ENCODE measurements at regions not wholly inside any gene's neighbourhood (a gene's known extent, or its start where the extent isn't known, plus 50 kb on each side); places are given as distances from the start of the nearest gene placed in this dataset.

- WGBS = 64% methylated on average over 2 of the region's 2 CpGs
- H3K9me3 ChIP-seq (ENCODE audit: control insufficient read depth, low read length) = peaks cover 3% of the 10 kb centered on the region
- intact Hi-C loops (cut with DNase I) = no loop called here
- H3K27me3 ChIP-seq (ENCODE audit: control insufficient read depth, insufficient read depth) = no peaks in the 10 kb centered on the region
- no peak overlapping the region for H3K4me3 ChIP-seq (ENCODE audit: low read length)
- ATAC-seq (no peak), DNase-seq (no peak)
- no peaks in the 10 kb centered on the region for H3K4me1 ChIP-seq (ENCODE audit: control insufficient read depth, insufficient read depth, low read length)
- no peak overlapping the region for H3K27ac ChIP-seq (ENCODE audit: low read length)
Observed at GRCh38 chr6:168981187-168981586, 272.5 kb downstream of the THBS2 start.

- H3K4me3 ChIP-seq (ENCODE audit: low read length) = no peak overlapping the region
- intact Hi-C loops (cut with DNase I) = no loop called here
- H3K27ac ChIP-seq (ENCODE audit: low read length) = no peak overlapping the region
- WGBS = 63% methylated on average over 3 of the region's 3 CpGs
- H3K9me3 ChIP-seq (ENCODE audit: control insufficient read depth, low read length) = peaks cover 3% of the 10 kb centered on the region
- ATAC-seq = no peak
- no peak for DNase-seq
- no peaks in the 10 kb centered on the region for H3K27me3 ChIP-seq (ENCODE audit: control insufficient read depth, insufficient read depth)
- H3K4me1 ChIP-seq (ENCODE audit: control insufficient read depth, insufficient read depth, low read length) = no peaks in the 10 kb centered on the region
Observed at GRCh38 chr6:168979254-168979653, 274.4 kb downstream of the THBS2 start.

DNA sequence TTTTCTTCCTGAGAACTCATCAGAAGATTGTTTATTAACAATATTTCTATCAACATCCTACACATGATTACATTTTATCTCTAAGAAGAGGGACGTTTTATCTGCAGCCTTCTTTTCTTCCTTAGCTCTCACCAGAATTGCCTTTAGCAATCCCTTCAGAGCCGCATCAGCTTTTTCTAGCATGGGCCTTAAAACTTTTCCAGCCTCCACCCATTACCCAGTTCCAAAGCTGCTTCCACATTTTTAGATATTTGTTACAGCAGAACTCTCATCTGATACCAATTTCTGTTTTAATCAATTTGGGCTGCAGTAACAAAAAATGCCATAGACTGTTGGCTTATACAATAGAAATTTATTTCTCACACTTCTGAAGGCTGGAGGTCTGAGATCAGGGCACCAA is 281.5 kb downstream of the THBS2 start:
- 52% methylated on average over 2 of the region's 2 CpGs for WGBS
- ATAC-seq = no peak
- intact Hi-C loops (cut with DNase I) = no loop called here
- Histone ChIP-seq H3K4me1 (ENCODE audit: control insufficient read depth, insufficient read depth, low read length) (no peaks in the 10 kb centered on the region), H3K9me3 (ENCODE audit: control insufficient read depth, low read length) (no peaks in the 10 kb centered on the region), H3K27me3 (ENCODE audit: control insufficient read depth, insufficient read depth) (no peaks in the 10 kb centered on the region), H3K27ac (ENCODE audit: low read length) (no peak overlapping the region), H3K4me3 (ENCODE audit: low read length) (no peak overlapping the region)
- DNase-seq = no peak

GRCh38 chr6:168971549-168971948 is 282.1 kb downstream of the THBS2 start:
- intact Hi-C loops (cut with DNase I) = no loop called here
- 56% methylated on average over 4 of the region's 4 CpGs for WGBS
- no peak for DNase-seq
- no peak for ATAC-seq
- H3K27me3 ChIP-seq (ENCODE audit: control insufficient read depth, insufficient read depth) = no peaks in the 10 kb centered on the region
- no peaks in the 10 kb centered on the region for H3K4me1 ChIP-seq (ENCODE audit: control insufficient read depth, insufficient read depth, low read length)
- H3K27ac ChIP-seq (ENCODE audit: low read length) = no peak overlapping the region
- H3K4me3 ChIP-seq (ENCODE audit: low read length) = no peak overlapping the region
- H3K9me3 ChIP-seq (ENCODE audit: control insufficient read depth, low read length) = no peaks in the 10 kb centered on the region

- DNase-seq (no peak), ATAC-seq (no peak)
- 77% methylated on average over 3 of the region's 3 CpGs for WGBS
- no peaks in the 10 kb centered on the region for H3K4me1 ChIP-seq (ENCODE audit: control insufficient read depth, insufficient read depth, low read length)
- H3K27ac ChIP-seq (ENCODE audit: low read length) = no peak overlapping the region
- H3K4me3 ChIP-seq (ENCODE audit: low read length) = no peak overlapping the region
- H3K9me3 ChIP-seq (ENCODE audit: control insufficient read depth, low read length) = no peaks in the 10 kb centered on the region
- intact Hi-C loops (cut with DNase I) = loop anchor here in 1 of 4 donors (10.0 kb wide), 1 partner anchor 556 kb away; no protein-coding TSS in a partner anchor
- no peaks in the 10 kb centered on the region for H3K27me3 ChIP-seq (ENCODE audit: control insufficient read depth, insufficient read depth)
Observed at GRCh38 chr6:168968801-168969200, 284.8 kb downstream of the THBS2 start.

DNA sequence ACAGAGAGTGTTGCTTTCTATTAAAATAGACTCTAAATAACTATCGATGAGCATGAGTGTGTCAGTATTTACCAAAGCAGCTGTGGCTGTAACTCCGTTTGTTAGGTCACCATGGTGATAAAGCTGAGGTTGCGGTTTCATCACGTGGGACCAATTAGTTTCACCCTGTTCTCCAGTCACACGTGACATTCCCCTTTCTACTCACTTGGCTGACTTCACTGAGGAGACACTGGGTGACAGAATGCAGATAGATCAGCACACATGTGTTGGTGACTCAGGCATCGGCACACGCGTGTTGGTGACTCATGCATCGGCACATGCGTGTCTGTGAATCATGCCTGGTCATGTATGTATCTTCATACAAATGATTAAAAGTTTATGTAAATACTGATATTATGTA is 285.4 kb downstream of the THBS2 start:
- Histone ChIP-seq H3K9me3 (ENCODE audit: control insufficient read depth, low read length) (no peaks in the 10 kb centered on the region), H3K27ac (ENCODE audit: low read length) (no peak overlapping the region), H3K4me3 (ENCODE audit: low read length) (no peak overlapping the region), H3K27me3 (ENCODE audit: control insufficient read depth, insufficient read depth) (no peaks in the 10 kb centered on the region), H3K4me1 (ENCODE audit: control insufficient read depth, insufficient read depth, low read length) (no peaks in the 10 kb centered on the region)
- intact Hi-C loops (cut with DNase I) = loop anchor here in 1 of 4 donors (10.0 kb wide), 1 partner anchor 557 kb away; no protein-coding TSS in a partner anchor
- WGBS = 56% methylated on average over 10 of the region's 10 CpGs
- ATAC-seq (peak; percentile 84 to 87), DNase-seq (peak; percentile 34 to 69 (median 64))

GRCh38 chr6:168967281-168967925 is 286.2 kb downstream of the THBS2 start:
- DNase-seq (no peak), ATAC-seq (peak in 1 of 2 donors; percentile 46)
- Histone ChIP-seq H3K9me3 (ENCODE audit: control insufficient read depth, low read length) (no peaks in the 10 kb centered on the region), H3K27ac (ENCODE audit: low read length) (no peak overlapping the region), H3K27me3 (ENCODE audit: control insufficient read depth, insufficient read depth) (no peaks in the 10 kb centered on the region), H3K4me1 (ENCODE audit: control insufficient read depth, insufficient read depth, low read length) (no peaks in the 10 kb centered on the region), H3K4me3 (ENCODE audit: low read length) (no peak overlapping the region)
- 48% methylated on average over 3 of the region's 3 CpGs for WGBS
- intact Hi-C loops (cut with DNase I) = loop anchor here in 1 of 4 donors (10.0 kb wide), 1 partner anchor 557 kb away; no protein-coding TSS in a partner anchor

DNA sequence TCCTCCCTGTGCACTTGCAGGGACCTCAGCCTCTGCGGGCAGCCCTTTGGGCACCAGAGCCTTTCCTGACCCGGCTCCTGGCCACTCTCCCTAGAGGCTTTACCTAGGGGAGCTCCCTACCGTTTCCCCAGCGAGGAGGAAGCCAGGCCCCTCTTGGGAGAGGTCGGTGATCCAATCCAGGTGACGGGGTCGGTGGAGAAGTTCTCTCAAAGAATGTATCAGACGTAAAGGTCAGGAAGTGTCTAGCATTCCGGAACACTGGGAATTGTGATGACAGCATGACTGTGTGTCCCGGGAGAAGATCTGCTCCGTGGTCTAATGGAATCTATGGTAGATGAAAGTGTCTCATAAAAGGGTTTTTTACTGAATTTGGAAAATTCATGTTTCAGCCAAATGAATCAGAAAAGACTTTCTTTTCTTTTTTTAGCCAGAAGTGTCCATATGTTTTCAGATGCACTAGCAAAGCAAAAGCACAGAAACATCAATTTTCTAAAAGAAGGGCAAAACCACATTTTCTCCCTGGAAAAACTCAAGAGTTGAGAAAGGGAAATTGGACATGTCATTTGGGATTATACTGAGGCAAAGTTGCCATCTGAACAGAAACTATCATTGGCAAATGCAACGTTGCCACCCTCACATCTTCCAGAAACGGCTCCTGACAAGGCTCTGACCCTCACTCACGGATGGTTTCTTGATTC is 289.4 kb downstream of the THBS2 start:
- no peaks in the 10 kb centered on the region for H3K27me3 ChIP-seq (ENCODE audit: control insufficient read depth, insufficient read depth)
- intact Hi-C loops (cut with DNase I) = loop anchor here in 1 of 4 donors (10.0 kb wide), 1 partner anchor 561 kb away; no protein-coding TSS in a partner anchor
- ATAC-seq (no peak), DNase-seq (no peak)
- no peak overlapping the region for H3K27ac ChIP-seq (ENCODE audit: low read length)
- H3K9me3 ChIP-seq (ENCODE audit: control insufficient read depth, low read length) = no peaks in the 10 kb centered on the region
- no peaks in the 10 kb centered on the region for H3K4me1 ChIP-seq (ENCODE audit: control insufficient read depth, insufficient read depth, low read length)
- no peak overlapping the region for H3K4me3 ChIP-seq (ENCODE audit: low read length)
- WGBS = 62% methylated on average over 14 of the region's 14 CpGs

- DNase-seq (peak in 2 of 3 donors; percentile 56 to 63), ATAC-seq (peak; percentile 14 to 52)
- intact Hi-C loops (cut with DNase I) = loop anchor here in 1 of 4 donors (10.0 kb wide), 1 partner anchor 562 kb away; no protein-coding TSS in a partner anchor
- Histone ChIP-seq H3K27me3 (ENCODE audit: control insufficient read depth, insufficient read depth) (no peaks in the 10 kb centered on the region), H3K4me3 (ENCODE audit: low read length) (no peak overlapping the region), H3K4me1 (ENCODE audit: control insufficient read depth, insufficient read depth, low read length) (no peaks in the 10 kb centered on the region), H3K9me3 (ENCODE audit: control insufficient read depth, low read length) (no peaks in the 10 kb centered on the region), H3K27ac (ENCODE audit: low read length) (no peak overlapping the region)
- WGBS = 66% methylated on average over 14 of the region's 14 CpGs
Observed at GRCh38 chr6:168962886-168963285, 290.8 kb downstream of the THBS2 start.

- no peaks in the 10 kb centered on the region for H3K4me1 ChIP-seq (ENCODE audit: control insufficient read depth, insufficient read depth, low read length)
- WGBS = 80% methylated on average over 13 of the region's 13 CpGs
- H3K9me3 ChIP-seq (ENCODE audit: control insufficient read depth, low read length) = no peaks in the 10 kb centered on the region
- intact Hi-C loops (cut with DNase I) = loop anchor here in 1 of 4 donors (10.0 kb wide), 1 partner anchor 564 kb away; no protein-coding TSS in a partner anchor
- H3K27ac ChIP-seq (ENCODE audit: low read length) = no peak overlapping the region
- ATAC-seq (no peak), DNase-seq (peak in 1 of 3 donors; percentile 56)
- no peaks in the 10 kb centered on the region for H3K27me3 ChIP-seq (ENCODE audit: control insufficient read depth, insufficient read depth)
- H3K4me3 ChIP-seq (ENCODE audit: low read length) = no peak overlapping the region
Observed at GRCh38 chr6:168961264-168961656, 292.4 kb downstream of the THBS2 start.

- no peaks in the 10 kb centered on the region for H3K4me1 ChIP-seq (ENCODE audit: control insufficient read depth, insufficient read depth, low read length)
- ATAC-seq = no peak
- intact Hi-C loops (cut with DNase I) = loop anchor here in 1 of 4 donors (10.0 kb wide), 1 partner anchor 564 kb away; no protein-coding TSS in a partner anchor
- no peaks in the 10 kb centered on the region for H3K27me3 ChIP-seq (ENCODE audit: control insufficient read depth, insufficient read depth)
- DNase-seq = peak in 1 of 3 donors; percentile 47
- no peak overlapping the region for H3K4me3 ChIP-seq (ENCODE audit: low read length)
- 50% methylated on average over 11 of the region's 11 CpGs for WGBS
- no peak overlapping the region for H3K27ac ChIP-seq (ENCODE audit: low read length)
- no peaks in the 10 kb centered on the region for H3K9me3 ChIP-seq (ENCODE audit: control insufficient read depth, low read length)
Observed at GRCh38 chr6:168960551-168961263, 292.9 kb downstream of the THBS2 start.
